Activated naive CD8-positive, alpha-beta T cell treated with anti-CD3 and anti-CD28 coated beads, Interleukin-2, amount 50 U/mL, for 16 hours (primary cell): ENCODE measurements at regions not wholly inside any gene's neighbourhood (a gene's known extent, or its start where the extent isn't known, plus 50 kb on each side); places are given as distances from the start of the nearest gene placed in this dataset.

Source experiments
- DNase-seq: peaks from one replicate; pipeline ENCODE4 v3.0.0-alpha.2; 2020; ENCODE audit warnings: low read depth, low spot score

DNA sequence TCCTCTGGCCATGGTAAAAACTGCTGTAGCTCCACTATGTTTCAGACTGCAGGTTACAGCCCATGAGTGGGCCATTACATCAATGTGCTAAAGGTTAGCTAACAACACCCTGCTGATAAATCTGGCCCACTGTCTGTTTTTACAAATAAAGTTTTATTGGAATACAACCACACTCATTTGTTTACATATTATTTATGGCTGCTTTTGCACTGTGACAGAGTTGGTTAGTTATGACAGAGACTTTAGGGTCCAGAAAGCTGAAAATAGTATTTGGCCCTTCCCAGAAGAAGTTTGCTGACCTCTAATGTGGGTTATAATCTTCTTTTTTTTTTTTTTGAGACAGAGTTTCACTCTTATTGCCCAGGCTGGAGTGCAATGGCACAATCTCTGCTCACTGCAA lies 134.2 kb upstream of the PWP1 start:
- no peak for DNase-seq

DNA sequence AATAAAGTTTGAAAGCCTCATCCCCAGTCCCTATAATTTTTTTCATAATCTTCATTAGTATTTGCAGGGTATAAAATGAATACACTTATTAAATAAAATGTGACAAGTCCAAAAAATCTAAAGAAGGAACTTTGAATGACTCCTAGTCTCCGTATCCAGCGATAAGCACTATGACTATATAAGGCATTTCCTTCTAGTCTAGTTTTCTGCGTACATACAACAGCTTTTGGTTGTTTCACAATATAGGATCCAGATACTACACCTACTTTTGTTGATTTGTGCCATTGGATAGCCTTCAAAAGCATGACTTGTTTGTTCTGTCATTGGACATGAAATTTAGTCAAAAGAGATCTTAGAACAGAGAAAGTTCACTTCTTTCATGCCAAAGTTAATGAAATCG lies 133.3 kb upstream of the PWP1 start:
- no peak for DNase-seq

DNA sequence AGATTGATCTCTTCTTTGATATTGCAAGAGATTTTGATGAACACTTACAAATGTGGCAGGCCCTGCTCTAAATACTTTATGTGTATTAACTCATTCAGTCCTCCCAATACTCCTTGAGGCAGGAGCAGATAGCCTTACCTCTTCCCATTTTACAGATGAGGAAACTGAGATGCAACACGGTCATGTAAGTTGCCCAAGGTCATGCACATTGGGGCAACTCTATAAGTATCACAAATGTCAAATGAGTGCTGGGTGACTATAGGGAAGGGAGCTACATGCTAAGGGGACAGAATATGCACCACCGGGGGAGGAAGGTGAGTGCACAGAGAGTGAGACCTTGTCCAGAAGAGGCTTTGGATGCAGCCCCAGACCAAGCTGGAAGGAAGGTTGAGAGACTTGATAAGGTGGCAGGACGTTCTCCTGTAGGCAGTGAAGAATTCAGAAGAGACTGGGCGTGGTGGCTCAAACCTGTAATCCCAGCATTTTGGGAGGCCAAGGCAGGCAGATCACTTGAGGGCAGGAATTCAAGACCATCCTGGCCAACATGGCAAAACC lies 132.3 kb upstream of the PWP1 start:
- no peak for DNase-seq

DNA sequence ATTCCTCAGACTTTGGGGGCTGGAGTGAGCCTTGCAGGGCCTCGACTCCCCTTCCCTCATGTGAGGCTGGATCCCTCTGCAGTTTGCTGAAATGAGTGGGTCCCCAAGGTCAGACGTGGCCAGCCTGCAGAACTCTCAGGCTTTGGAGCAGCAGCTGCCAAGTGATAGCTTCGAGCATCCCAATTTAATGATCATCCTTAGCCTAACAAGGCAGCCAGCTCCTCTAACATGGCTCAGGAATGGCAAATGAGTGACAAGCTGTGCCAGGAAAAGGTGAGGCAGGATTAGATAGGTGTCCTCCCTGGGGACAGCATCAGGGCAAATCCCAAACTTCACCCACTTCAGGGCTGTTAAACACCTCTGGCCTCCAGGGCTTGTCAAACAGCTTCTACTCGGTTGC lies 130.7 kb upstream of the PWP1 start:
- DNase-seq: no peak

DNA sequence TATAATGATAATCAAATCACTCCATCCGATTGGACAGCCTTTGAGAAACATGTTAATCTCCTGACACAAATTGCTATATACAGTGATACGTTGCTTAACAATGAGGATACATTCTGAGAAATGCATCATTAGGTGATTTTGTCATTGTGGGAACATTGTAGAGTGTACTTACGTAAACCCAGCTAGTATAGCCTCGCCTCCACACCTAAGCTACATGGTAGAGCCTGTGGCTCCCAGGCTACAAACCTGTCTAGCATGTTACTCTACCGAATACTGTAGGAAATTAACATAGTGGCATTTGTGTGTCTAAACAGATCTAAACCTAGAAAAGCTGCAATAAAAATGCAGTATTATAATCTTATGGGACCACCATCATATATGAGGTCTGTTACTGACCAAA lies 128.6 kb upstream of the PWP1 start:
- no peak for DNase-seq

DNA sequence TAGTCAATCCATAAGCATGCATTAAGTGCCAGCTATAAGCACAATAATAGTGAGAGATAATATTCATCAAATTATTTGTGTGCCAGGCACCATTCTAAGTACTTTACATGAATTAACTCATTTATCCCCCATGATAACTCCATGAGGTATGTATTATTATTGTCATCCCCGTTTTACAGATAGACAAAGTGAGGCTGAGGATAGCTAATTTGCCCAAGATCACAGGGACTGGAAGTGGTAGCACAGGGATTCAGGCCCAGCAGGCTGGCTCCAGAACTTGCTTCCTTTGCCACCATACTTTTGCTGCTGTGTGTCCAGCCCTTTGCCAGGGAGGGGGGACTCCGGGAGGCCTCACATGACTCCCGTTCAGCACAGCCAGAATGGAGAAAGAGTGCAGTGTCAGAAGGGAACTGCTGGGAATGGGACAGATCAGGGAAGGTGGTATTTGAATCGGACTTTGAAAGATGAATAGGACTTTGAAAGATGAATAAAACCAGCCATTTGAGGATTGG lies 128.0 kb upstream of the PWP1 start:
- no peak for DNase-seq

DNA sequence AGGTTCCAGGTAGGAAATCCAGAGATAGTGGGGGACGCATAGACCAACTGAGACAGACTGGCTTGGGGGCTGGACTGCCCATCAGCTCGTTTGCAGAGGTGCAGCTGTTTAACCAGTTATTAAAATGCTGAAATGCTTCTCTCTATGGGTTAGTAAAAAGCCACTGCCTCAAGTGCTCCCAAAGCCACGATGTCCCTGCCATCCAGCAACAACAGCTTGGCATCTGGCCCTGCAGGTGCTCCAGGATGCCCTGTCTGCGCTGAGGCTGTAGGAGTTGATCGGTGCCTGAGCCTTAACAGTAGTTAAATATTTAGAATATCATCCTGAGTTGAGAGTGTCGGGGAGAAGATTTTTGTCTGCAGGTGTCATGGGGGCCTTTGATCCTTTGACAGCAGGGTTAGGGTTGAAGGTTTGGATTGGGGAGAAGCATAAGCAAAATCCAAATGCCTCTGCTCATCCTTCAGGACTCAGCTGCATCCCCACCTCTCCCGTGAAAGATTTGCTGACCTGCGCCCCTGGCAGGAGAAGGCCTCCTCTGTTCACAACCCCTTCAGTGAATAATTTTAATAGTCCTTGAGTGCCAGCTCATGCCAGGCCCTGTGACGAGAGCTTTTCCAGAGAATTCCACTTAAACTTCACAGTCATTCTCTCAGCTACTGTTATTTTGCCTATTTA lies 127.3 kb upstream of the PWP1 start:
- DNase-seq: no peak

DNA sequence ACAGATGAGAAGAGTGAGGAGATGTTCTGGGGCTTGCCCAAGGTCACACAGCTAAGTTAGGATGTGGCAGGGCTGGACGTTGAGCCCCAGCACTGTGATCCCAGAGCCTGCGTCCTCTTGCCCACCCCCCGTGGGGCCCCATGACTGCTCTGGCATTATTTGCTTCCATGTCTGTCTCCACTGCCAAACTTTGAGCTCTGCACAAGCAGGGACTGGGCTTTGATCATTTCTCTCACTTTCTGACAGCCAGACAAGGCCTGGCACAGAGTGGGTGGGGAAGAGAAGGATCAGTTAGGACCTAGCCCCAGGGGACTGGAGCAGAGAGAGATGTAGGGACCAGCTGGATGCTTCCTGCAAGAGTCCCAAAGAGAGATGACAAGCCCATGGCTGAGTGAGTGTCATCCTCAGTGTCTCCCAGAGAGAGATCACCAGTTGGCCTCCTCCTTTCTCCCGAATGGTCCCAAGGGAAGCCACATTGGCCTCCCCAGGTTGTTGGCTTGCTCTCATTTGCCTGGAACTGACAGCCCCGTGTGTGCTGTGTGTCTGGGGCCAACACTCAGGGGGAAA lies 126.7 kb upstream of the PWP1 start:
- no peak for DNase-seq

GRCh38 chr12:107560165-107560898 lies 125.3 kb upstream of the PWP1 start:
- no peak for DNase-seq

- no peak for DNase-seq
These were observed 124.7 kb upstream of the PWP1 start for GRCh38 chr12:107560899-107561285.

DNA sequence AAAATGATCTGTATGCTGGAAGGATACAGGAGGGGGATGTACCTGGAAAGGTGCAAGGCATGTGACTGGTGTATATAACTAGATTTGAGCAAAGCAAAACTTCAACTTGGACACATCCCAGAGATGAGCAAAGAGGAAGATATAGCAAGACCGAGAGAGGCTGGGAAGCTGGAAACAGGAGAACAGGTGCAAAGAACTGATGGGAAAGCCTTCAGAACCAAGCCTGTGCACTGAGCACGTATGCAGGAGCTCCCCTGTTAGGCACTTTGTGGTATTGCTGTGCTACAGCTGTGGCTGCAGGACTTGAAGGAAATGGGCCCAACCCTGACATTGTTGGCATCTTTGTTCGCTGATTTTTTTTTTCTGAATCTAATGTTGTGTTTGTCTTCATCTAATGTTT lies 120.7 kb upstream of the PWP1 start:
- DNase-seq: no peak

- no peak for DNase-seq
These were observed 120.0 kb upstream of the PWP1 start for GRCh38 chr12:107565551-107565950.

DNA sequence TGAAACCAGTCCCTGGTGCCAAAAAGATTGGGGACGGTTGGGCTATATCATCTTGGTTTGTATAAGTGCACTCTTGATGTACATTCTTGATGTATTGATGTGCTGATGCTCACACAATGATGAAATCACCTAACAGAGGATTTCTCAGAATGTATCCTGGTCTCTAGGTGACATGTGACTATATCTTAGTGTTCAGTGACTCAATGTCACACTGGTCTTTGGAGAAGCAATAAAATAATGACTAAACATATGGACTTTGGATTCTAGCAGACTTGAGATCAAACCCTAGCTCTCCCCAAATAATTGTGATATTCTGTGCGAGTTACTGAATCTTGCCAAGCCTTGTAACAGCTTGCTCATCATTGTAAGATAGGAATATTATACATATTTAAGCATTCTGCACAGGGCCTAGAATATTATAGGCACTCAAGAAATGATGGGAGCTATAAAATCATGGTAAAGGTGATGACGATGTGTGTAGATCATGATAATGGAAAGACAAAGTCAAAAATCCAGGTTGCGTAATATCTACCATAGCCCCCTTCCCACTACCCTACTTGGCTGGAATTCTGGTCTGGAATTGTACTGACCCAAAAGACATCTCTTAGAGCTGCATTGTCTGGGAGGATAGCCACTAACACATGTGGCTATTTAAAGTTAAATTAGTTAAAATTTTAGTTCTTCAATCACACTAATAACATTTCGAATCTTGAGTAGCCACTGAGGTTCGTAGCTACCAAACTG lies 117.6 kb upstream of the PWP1 start:
- DNase-seq: no peak

DNA sequence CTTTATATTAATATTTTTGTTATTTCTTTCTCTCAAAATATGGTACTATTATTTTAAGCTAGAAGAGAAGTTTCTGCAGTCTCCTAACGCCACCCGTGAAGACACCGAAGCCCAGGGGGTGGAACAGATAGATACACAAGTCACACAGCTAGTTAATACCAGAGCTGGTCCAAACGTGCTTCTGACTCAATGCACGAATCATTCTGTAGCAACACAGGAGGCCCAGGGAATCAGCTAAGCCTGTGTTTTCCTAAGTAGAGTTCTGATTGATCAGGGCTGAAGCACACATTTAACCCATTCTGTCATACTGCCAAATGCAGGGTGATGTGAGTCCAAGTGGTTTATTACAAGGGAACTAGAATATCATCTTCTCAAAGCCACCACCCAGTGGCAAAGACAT lies 116.9 kb upstream of the PWP1 start:
- no peak for DNase-seq

- no peak for DNase-seq
These were observed 114.9 kb upstream of the PWP1 start for GRCh38 chr12:107570721-107571120.

- DNase-seq: no peak
These were observed 114.1 kb upstream of the PWP1 start for GRCh38 chr12:107571492-107571891.

DNA sequence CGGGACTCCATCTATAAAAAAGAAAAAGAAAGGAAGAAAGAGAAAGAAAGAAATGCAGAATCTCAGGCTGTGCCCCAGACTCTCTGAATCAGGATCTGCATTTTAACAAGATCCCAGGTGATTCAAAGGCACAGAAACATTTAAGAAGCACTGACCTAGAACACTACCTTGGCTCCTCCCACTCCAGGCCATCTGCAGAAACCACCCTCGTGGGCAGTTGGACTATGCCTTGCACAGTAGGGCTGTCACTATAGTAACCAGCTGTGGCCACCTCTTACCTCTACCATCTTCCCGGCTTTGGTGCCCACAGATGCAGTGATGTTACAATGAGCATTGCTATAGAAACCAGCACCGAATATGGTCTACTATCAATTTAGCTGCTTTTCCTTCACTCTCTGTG lies 110.9 kb upstream of the PWP1 start:
- no peak for DNase-seq

DNA sequence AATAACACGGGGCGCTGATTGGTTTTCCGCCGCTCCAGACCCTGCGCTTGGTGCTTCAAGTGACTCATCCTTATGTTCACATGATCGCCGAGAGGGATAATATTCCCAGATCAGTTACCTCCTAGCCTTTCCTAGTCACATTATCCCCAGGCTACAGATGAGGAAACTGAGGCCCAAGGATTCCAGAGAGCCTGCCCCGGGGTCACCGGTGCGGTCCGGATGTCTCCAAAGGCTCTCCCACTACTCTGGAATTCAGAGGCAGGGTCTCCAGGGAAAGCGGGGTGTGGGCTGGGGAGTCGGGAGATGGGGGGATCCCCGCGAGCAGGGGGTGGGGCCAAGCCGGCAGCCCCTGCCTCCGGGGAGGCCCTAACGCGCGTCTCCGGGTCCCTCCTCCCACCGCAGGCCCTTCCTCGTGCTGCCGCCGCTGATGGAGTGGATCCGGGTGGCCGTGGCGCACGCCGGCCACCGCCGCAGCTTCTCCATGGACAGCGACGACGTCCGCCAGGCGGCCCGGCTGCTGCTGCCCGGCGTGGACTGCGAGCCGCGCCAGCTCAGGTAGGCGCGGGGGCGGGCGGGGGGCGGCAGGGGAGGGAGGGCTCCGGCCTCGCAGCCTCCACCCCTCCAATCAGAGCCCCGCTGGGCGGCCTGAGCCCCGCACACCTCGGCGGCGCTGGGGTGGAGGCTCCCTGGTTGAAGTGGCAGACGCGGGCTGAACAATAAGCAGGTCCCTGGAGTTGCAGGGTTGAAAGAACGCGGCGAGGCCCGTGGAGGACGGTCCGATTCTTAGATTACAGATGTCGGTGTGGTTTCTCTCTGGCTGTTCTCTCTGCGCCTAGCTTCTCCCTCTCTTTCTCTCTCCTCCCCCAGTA lies 104.6 kb upstream of the PWP1 start:
- DNase-seq: no peak

- no peak for DNase-seq
These were observed 104.0 kb upstream of the PWP1 start for GRCh38 chr12:107581619-107582015.

- DNase-seq: no peak
These were observed 102.0 kb upstream of the PWP1 start for GRCh38 chr12:107583551-107583950.

- no peak for DNase-seq
These were observed 101.0 kb upstream of the PWP1 start for GRCh38 chr12:107584563-107584962.
